ENCODE measurements at regions not wholly inside any gene's neighbourhood (a gene's known extent, or its start where the extent isn't known, plus 50 kb on each side); places are given as distances from the start of the nearest gene placed in this dataset.

- TF ChIP-seq, protein P1, sequence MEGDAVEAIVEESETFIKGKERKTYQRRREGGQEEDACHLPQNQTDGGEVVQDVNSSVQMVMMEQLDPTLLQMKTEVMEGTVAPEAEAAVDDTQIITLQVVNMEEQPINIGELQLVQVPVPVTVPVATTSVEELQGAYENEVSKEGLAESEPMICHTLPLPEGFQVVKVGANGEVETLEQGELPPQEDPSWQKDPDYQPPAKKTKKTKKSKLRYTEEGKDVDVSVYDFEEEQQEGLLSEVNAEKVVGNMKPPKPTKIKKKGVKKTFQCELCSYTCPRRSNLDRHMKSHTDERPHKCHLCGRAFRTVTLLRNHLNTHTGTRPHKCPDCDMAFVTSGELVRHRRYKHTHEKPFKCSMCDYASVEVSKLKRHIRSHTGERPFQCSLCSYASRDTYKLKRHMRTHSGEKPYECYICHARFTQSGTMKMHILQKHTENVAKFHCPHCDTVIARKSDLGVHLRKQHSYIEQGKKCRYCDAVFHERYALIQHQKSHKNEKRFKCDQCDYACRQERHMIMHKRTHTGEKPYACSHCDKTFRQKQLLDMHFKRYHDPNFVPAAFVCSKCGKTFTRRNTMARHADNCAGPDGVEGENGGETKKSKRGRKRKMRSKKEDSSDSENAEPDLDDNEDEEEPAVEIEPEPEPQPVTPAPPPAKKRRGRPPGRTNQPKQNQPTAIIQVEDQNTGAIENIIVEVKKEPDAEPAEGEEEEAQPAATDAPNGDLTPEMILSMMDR (conservative IDR thresholded peaks at IDR 0.05 in 1 of 2, IDR thresholded peaks at IDR 0.05 in 1 of 2; ENCODE audit: low read depth in 1 of 2, low read length in 2 of 2): no peak
- TF ChIP-seq EZH2 (IDR thresholded peaks at IDR 0.05; ENCODE audit: low read length, missing control alignments): no peak
- H3K4me3 ChIP-seq (replicated peaks in 1 of 4; ENCODE audit: control extremely low read depth in 1 of 4, insufficient read depth in 1 of 4, low read depth in 3 of 4, low read length in 4 of 4): no peak overlapping the region
- no peak overlapping the region for H3K4me2 ChIP-seq (ENCODE audit: extremely low read depth, insufficient read depth, low read length)
- H4K20me1 ChIP-seq (ENCODE audit: control insufficient read depth, extremely low read depth, insufficient read depth, low read length): no peaks in the 10 kb centered on the region
- no peaks in the 10 kb centered on the region for H3K36me3 ChIP-seq (ENCODE audit: control insufficient read depth, insufficient read depth, low read length)
- no peak overlapping the region for H2AFZ ChIP-seq (ENCODE audit: low read length)
- no peak for DNase-seq (ENCODE audit: low read depth in 2 of 2)
- no peaks in the 10 kb centered on the region for H3K27me3 ChIP-seq (ENCODE audit: control insufficient read depth, insufficient read depth, low read length)
- no peaks in the 10 kb centered on the region for H3K9me3 ChIP-seq (ENCODE audit: control insufficient read depth, insufficient read depth, low read depth, low read length)
- H3K79me2 ChIP-seq (ENCODE audit: control insufficient read depth, insufficient read depth, low read length): no peaks in the 10 kb centered on the region
- no peak overlapping the region for H3K9ac ChIP-seq (ENCODE audit: insufficient read depth, low read length)
- no peak overlapping the region for H3K27ac ChIP-seq (ENCODE audit: insufficient read depth, low read length)
- H3K4me1 ChIP-seq (ENCODE audit: control insufficient read depth, extremely low read depth, insufficient read depth, low read length): no peaks in the 10 kb centered on the region
Observed at GRCh38 chr5:139733698-139734538, 61.7 kb upstream of the PSD2 start.

GRCh38 chr5:139734539-139734916 lies 61.1 kb upstream of the PSD2 start:
- DNase-seq (ENCODE audit: low read depth in 2 of 2): no peak

More at GRCh38 chr5:139734539-139734916, 61.1 kb upstream of the PSD2 start:
- Histone ChIP-seq H3K27ac (ENCODE audit: insufficient read depth, low read length) (no peak overlapping the region), H3K4me1 (ENCODE audit: control insufficient read depth, extremely low read depth, insufficient read depth, low read length) (no peaks in the 10 kb centered on the region), H3K4me3 (replicated peaks in 1 of 4; ENCODE audit: control extremely low read depth in 1 of 4, insufficient read depth in 1 of 4, low read depth in 3 of 4, low read length in 4 of 4) (no peak overlapping the region), H2AFZ (ENCODE audit: low read length) (no peak overlapping the region), H3K36me3 (ENCODE audit: control insufficient read depth, insufficient read depth, low read length) (no peaks in the 10 kb centered on the region), H3K9me3 (ENCODE audit: control insufficient read depth, insufficient read depth, low read depth, low read length) (no peaks in the 10 kb centered on the region), H3K27me3 (ENCODE audit: control insufficient read depth, insufficient read depth, low read length) (no peaks in the 10 kb centered on the region), H4K20me1 (ENCODE audit: control insufficient read depth, extremely low read depth, insufficient read depth, low read length) (no peaks in the 10 kb centered on the region), H3K79me2 (ENCODE audit: control insufficient read depth, insufficient read depth, low read length) (no peaks in the 10 kb centered on the region), H3K4me2 (ENCODE audit: extremely low read depth, insufficient read depth, low read length) (no peak overlapping the region), H3K9ac (ENCODE audit: insufficient read depth, low read length) (no peak overlapping the region)
- TF ChIP-seq, protein P1 (conservative IDR thresholded peaks at IDR 0.05 in 1 of 2, IDR thresholded peaks at IDR 0.05 in 1 of 2; ENCODE audit: low read depth in 1 of 2, low read length in 2 of 2): no peak
- TF ChIP-seq EZH2 (IDR thresholded peaks at IDR 0.05; ENCODE audit: low read length, missing control alignments): no peak
